ENCODE measurements at regions not wholly inside any gene's neighbourhood (a gene's known extent, or its start where the extent isn't known, plus 50 kb on each side); places are given as distances from the start of the nearest gene placed in this dataset.

DNA sequence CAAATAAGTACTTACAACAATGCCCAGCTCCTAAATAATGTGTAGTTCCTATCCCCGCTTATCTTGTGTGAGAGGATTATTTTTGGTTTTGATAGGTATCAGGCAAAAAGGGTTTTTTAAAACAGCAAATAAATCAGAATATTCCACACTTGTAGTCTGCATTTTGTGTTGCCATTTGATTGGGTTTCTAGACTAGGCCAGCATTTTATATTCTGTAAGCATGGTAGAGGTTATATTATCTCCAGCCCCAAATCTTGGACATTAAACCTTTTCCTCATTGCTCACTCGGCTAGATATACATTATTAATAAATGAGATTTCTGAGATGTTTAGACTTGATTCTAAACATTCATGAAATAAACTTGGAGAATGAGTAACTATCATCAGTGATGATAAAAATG lies 165.7 kb upstream of the C1orf21 start:
- no peak for DNase-seq

DNA sequence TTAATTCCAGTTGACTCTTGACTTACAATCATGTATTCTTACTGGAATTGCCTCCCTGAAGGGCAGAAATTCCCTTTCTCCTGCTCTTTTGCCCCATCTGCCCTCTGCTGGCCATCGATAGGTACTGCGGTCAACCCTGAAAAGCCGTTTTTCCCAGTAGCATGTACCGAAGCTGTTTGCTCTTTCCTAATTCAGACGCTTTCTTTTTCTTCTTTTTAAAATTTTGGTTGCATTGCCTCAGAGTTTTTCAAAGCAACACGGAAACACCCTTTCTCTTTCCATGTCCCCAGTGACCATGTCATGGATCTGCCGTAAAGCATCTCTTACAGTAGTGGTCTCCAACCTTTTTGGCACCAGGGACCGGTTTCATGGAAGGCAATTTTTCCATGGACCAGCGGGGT lies 164.2 kb upstream of the C1orf21 start:
- peak; percentile 35 for DNase-seq

DNA sequence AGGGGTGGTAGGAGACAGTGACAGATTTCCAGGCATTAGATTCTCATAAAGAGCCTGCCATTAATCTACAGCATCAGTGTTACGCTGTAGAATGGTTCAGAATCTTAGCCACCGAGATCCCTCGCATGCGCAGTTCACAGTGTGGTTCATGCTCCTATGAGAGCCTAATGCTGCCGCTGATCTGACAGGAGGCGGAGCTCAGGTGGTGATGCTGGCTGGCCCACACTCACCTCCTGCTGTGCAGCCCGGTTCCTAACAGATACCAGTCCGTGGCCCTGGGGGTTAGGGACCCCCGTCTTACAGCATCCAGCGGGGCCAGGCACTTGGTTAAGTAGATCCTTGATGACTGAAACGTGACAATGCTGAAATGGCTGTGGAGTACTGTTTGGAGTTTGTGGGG lies 163.6 kb upstream of the C1orf21 start:
- no peak for DNase-seq

DNA sequence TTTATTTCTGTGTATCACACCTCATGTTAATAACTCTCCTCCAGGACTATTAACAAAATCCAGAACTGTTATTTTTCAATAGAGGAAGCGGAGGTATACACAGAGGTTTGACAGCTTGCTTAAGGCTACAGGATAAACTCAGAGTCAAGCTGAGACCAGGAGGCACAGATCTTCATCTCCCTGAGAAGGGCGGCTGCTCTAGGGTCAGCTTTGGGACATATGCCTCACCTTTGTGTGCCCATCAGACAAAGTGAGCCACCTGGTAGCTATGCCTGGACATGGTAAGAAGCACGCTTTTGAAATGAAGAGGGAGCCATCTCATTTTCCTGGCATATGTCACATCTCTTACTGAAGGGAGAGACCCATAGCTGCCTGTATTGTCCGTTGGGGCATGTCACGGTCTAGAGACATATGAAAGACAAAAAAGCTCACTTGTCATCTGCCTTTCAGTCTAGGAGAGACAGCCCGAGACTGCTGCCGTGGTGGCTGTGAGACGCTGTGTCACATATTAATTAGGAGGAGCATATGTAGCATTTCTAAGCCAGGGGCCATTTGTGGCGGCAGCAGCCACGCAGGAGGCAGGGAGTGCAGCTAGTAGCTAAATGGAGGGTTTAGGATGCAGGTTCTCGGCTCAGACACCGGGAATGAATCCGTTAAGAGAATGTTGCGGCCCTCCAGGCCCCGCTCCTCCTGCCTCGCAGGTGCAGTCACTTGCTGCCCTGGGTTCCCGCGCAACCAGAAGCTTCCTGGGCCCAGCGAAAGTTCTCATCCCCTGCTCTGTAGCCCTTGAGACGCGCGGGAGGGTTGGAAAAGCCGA lies 161.3 kb upstream of the C1orf21 start:
- no peak for DNase-seq

DNA sequence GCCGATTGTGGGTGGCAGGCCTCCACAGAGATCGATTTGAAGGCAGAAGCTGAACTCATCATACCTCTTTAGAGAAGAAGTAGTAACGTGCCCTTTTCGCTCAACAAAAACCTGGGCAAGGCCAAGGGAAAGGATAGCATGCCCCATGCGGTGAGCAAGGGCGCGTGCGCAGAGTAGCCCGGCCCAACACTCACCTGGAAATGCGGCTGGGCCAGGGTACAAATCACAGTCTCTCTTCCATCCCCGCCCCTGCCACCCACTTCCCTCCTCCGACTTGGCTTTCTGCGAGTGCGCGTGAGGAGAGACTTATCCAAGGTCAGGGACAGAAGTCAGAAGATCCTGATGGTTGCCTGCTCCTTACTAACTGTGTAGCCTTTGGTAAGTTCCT lies 160.7 kb upstream of the C1orf21 start:
- no peak for DNase-seq

DNA sequence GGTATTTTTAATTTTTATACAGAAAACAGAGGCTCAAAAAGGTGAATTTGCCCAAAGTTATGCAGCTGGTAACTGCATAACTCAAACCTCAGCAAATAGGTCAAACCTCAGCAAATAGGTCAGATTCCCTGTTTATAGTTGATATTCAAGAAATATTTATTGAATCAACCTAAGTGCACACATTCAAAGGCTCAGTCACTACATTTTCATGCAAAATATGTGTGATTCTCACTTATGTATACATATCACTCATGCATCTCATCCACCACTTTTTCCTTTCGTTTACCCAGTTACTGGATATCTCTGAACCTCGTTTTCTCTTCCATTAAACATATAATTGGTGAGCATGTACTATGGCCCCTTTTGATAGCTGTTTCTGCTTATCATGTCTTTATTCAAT lies 158.3 kb upstream of the C1orf21 start:
- DNase-seq, result no peak

DNA sequence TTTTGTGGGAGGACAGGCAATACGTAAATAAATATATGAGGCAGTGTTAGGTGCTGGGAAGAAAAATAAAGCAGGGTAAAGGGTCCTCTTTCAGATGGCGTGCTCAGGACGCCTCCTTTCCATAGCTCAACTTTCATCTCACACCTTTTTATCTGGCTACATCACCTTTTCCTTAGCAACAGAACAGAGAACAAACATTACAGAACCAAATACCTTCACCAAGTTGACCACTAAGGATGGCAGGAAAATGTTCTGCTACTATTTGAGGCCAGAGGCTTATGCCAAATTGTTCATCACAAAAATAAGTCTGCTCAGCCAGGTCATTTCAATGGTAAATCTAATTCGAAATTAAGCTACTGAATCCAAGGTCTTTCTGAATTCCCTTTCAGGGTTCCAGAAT lies 149.2 kb upstream of the C1orf21 start:
- DNase-seq, result no peak

DNA sequence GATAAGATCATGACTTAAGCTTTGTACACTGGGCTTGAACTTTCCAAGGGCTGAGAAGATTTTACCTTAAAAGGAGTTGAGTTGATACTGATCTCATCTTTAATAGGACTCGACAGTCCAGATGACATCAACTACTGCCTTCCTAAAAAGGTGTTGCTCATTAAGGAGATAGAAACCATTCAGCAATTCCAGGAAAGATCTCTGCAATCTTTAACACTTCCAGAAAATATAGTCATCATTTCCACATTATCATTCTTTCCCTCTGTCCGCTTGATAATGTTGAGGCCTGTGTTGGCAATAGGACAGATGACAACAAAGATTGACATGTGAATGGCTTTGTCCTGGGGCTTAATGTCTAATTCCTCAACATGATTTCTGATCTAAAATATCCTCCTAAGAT lies 145.4 kb upstream of the C1orf21 start:
- no peak for DNase-seq

DNA sequence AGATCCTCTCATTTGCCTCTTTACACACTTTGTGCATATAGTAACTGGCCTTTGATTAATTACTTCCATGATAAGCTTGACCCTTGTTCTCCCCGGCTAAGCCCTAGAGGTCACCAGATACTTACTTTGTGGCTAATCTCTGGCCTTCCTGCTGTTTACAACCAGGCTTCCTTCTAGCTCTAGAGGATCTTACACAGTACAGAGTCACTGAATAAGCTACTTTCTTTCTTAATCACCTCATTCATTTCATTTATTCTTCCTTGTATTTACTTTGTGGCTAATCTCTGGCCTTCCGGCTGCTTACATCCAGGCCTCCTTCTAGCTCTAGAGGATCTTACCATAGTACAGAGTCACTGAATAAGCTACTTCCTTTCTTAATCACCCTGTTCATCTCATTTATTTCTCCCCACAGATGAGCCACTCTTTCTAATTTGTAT lies 144.3 kb upstream of the C1orf21 start:
- no peak for DNase-seq

DNA sequence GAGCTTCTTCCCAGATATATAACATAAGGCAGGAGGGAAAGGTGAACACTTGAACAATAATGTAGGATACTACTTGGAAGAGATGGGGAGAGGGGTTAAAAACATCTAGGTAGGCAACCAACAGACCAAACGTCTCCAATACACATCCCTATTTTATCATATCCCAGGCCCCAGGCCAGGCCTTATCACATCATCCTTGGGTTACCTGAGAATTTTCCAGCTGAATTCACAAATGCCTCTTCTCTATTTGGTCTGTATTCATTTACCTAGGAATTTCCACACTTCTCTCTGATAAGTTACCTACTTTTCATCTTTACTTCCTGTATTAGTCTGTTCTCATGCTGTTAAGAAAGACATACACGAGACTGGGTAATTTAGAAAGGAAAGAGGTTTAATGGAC lies 141.9 kb upstream of the C1orf21 start:
- DNase-seq, result no peak

DNA sequence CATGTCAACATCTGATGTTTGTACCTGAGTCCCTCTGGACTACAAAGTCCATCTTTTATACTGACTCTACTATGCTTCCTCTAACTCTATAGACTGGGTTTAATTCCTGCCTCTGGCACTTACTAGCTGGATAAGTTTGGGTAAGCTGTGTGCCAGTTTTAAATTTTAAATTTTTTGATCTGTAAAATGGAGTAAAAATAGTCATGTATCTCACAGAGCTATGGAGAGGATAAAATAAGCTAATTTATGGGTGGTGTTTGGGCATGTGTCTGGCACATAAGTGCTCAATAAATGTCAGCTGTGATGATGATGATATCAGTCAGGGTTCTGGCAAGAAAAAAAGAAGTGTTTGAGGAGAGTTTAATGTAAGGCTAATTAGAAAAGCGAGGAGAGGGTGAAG lies 139.2 kb upstream of the C1orf21 start:
- no peak for DNase-seq

DNA sequence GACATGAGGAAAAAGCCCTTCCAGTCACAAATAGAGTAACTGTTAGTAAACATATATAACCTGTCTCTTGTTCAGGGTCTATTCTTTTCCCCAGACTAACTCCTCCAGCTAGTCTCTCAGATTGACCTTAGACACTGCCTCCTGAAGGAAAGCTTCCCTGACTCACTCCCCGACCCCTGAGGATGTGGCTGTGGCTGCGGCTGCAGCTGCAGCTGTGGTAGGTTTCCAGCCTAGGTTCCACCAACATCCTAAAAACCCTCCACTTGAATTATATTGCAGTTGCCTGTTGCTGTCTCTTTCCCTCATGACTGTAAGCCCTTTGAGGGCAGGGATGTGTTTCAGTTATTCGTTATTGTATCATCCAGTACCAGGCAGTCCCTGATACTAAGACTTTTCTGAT lies 132.9 kb upstream of the C1orf21 start:
- no peak for DNase-seq

DNA sequence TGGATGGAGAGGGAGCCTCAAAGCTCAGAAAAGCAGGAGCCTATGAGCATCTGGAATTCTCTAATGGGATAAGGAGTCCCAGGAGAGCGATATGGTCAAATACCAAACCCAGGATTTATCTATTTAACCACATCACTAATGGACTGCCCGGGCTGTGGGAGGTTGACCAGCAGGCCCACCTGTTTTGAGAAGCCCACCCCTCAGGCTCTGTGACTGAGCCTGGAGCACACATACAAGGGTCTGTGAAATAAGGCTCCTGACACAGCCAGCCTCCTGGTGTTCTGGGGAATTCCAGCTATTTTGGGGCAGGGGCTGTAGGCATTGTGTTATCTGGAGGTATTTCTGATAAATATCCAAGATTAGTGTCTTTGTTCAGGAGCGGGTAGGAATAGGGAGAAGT lies 132.0 kb upstream of the C1orf21 start:
- DNase-seq, result no peak

DNA sequence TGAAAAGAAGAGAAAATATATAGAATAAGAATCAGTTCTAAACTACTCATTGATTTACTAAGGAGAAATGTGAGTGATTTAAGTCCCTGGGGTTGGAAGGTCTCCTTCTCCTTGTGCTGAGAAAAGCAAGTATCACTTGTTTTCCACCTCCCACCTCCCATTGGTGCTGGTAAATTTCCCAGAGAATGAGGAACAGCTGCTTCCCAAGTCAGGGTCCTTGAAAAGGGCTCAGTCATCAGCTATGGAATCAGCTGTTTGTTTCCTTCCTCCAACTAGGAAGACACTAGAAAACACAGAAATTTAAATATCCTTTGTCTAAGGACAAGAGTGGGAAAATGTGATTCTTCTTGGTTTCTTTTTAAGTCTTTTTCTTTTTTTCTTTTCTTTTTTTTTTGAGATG lies 131.3 kb upstream of the C1orf21 start:
- DNase-seq, result no peak

DNA sequence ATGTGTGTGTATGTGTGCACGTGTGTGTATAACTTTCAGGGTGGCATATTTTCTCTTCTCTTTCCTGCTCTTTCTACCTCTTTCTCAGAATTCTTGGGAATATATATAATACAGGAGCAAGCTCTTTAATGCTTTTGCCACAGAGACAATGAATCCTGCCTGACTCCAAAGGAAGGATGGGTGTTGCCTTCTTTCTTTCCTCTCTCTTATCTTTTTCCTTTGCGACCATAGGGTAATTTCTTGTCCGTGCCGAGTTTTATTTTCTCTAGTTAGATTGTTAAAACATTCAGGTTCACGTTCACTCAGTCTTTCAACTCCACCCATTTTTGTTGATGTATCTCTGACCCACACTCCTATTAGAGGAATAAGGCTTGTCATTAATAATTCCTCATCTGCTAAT lies 129.0 kb upstream of the C1orf21 start:
- DNase-seq, result no peak

DNA sequence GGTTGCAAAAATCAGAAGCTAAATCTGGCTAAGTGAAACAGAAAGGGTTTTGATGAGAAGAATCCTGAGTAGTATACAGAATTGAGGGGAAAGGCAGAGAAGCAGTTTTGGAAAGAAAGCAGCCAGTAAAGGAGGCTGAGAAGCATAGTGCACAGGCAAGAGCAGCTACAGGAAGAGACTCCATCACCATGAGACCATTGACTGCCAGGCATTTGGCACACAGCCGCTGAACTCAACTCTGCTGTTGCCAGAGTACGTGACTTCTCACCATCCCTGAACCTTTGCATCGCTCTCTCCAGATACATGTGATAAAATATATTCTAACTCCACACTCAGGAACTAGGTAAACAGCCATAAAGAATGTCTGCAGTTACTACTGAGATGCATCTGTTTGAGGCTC lies 128.3 kb upstream of the C1orf21 start:
- no peak for DNase-seq

DNA sequence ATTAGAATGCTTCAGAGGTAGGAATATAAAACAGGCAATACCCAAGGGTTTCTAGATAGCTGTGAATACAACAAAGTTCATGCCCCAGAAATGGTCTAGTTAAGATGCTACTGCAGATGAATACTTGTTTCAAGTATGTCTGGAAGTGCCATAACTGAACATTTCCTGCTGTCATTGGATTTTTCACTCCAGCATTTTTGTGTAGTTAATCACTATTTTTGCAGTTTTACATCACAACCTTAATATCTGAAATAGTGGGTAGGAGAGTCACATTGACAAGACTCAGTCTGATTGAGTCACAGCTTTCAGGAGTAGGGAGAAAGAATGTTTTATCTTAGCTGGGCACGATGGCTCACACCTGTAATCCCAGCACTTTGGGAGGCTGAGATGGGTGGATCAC lies 126.4 kb upstream of the C1orf21 start:
- no peak for DNase-seq

DNA sequence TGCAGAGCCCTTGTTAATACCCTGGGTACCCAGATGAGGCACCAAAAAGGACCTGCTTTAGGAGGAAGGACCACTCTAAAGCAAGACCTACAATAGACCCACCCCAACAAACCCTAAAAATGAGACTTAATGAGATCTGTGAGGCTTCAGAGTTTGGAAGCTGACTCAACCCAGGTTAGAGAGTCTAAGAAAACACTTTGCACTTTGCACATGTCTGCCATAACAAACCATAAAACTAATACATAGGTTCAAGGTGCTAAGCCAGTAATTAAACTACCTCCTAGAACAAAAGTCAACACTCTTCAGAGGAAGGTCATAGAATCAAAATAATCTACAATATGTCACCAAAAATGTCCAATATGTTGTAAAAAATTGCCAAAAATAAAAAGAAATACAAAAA lies 124.7 kb upstream of the C1orf21 start:
- no peak for DNase-seq

DNA sequence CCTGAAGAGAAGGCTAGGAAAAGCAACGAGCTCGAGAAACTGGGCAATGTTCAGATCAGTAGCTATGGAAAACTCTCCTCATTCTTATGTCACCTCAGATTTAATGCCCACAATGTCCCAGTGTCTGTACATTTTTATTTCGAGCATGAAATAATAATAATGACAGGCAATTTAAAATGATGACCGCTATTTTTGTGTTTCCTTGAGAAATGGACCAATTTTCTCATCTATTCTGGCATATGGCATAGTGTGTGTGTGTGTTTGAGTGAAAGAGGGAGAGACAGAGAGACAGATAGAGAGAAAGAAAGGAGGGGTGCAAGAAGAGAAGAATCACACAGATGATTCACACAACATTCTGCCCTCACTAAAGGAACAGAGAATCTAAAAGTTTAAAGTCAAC lies 119.1 kb upstream of the C1orf21 start:
- DNase-seq, result no peak

DNA sequence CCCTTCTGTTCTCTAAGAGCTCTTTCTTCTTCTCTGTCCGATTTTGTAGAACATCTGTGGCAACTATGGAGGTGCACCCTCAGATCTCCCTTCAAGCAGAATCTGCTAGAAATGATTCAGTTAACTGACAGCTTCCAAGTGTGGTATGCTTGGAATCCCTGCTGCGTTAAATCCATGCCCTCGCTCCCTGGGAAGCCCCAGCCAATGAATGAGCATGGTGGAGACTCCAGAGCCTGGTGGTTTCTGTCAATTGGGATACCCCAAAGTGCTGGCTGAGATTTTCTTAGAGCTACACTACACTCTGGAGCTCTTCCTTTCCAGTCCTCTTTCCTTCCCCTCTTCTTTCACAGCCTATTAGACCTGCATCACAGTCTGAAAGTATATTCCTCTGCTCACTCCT lies 116.3 kb upstream of the C1orf21 start:
- DNase-seq, result no peak

DNA sequence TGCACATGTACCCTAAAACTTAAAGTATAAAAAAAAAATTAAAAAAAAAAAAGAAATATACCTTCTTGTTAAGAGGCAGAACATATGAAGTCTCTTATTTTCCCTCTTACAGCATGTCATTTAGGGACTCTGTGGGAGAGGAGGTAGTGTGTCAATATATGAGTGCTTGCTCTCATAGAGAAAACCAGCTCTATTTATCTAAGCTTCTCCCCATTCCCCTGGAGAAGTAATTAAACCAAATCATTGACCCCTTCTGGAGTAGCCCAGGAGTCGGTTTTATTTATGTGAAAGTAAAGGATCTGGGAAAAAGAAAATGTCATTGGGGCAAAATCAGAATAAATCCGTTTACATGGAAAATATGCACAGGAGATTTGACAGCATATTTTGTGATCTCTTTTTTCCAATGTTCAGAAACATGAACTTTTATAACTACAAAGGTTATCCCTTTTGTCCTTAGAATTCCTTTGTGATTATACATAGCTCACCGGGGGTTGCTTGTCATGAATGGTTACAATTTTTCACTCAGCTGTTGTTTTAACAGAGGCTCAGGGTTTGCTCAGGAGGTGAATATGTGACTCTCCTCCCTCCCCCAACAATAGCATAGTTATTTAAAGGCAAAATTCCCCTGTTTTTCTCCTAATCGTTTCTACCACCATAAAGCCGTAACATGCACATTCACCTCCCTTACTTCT lies 114.5 kb upstream of the C1orf21 start:
- DNase-seq, result no peak

DNA sequence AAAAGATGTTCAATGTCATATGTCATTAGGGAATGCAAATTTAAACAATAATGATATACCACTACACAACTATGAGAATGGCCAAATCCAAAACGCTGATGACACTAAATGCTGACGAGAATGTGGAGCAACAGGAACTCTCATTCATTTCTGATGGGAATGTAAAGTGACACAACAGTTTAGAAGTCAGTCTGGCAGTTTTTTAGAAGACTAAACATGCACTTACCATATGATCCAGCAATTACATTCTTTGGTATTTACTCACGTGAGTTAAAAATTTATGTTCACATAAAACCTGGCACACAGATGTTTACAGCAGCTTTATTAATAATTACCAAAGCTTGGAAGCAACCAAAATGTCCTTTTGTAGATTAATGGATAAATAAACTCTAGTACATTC lies 110.4 kb upstream of the C1orf21 start:
- no peak for DNase-seq

DNA sequence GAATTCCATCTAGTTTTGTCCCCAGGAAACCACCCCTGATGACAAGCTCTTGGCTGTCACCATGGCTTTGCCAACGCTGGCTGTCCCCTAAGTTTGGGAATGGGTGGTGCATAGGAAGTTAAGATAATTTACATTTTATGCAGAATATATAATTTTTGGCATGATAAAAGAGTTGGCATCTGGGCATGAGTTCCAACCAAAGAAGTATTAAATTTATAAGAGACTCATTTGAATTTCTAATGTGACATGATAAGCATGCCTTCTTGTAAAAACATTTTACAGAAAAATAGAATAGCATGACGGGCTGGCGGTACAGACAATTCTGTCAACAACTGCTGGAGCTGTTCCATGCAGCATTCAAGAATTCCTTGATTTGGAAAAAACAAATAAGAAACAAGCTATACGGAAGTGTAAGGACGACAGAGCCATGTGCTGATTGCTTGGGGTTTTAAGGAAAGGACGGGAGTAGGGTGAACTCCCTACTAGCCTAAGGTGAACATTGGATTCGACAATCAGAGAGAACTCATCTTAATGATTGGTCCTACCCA lies 106.8 kb upstream of the C1orf21 start:
- DNase-seq, result no peak

DNA sequence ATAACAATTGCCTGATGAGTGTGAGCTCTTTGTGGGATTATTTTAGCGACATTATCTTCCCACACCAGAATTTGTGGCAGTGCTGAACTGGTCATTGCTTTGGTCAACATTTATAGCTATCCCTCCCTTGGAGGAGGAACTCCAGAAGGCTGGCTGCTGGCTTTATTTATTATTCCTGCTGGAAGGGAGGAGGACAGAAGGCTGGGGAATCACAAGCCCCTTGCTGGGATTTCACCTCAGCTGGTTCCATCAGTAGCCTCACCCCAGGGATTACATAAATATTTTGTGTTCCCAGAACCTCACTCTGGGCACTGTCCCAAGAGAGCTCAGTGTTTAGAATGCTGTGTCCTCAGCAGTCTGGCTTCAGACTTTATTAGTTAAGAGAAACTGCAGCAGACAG lies 102.8 kb upstream of the C1orf21 start:
- DNase-seq, result no peak

DNA sequence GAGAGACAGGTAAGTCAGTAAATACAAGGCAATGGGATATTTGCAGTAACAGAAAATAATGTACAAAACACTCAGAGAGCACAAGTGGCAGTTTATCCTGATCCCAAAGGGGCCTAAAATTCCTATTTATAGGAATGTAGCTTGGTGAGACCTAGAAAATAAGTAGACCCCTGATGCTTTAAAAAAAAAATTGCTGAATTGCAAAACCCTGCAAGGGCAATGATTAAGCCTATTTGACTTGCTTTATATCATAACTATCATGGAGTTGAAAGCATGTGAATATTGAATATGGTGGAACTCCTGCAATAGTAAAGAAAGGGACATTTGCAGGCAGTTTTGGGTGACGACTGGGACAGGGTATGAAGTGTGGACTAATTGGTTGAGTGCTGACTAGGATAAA lies 101.9 kb upstream of the C1orf21 start:
- DNase-seq, result no peak
